HCEC 1CT (cell line): ENCODE measurements at regions not wholly inside any gene's neighbourhood (a gene's known extent, or its start where the extent isn't known, plus 50 kb on each side); places are given as distances from the start of the nearest gene placed in this dataset.
"Not testable (repeated sequence)": the region's sequence is repeated elsewhere in the genome, so short reads cannot be mapped to it uniquely, and the experiment has no call there.

Source experiments
- DNase-seq: peaks from one replicate; pipeline ENCODE4 v3.0.0-alpha.2; 2017

- peak; percentile 36 for DNase-seq
These were observed 277.3 kb upstream of the TRPC5 start for GRCh38 chrX:112359906-112360305.

DNA sequence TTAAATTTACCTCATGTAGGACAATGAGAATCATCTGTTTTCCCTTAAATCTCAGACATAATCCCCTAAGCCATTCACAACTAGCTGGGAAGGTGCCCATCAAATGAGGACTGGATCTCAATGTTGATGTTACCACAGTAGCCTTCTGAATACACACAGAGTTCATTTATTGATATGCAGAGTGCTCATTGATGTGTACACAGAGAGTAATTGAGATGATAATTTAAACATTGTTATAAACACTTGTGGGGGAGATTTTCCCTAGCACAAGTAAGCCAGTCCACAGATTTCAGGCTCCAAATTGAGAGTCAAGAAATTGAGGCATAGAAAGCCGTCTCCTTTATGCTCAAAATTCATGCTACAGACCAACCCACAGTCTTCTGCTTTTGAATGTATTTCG lies 273.4 kb upstream of the TRPC5 start:
- no peak for DNase-seq

DNA sequence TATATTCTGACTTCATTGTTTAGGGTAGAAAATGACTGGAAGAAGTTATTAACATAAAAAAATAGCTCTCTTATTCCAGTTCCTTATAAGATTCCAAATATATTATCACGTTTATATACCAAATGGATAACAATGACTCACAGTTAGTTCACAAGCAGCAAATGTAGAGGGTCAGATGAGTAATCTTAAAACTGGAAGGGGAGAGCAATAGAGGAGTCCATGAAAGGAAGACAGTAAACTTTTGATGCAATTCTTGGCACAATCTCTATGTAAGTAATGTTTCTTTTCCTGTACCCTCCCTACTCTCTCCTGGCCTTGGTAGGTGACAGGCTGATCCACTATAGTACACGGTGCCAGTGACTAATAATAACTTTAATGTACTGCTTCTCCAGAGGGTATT lies 259.0 kb upstream of the TRPC5 start:
- DNase-seq = peak; percentile 44

DNA sequence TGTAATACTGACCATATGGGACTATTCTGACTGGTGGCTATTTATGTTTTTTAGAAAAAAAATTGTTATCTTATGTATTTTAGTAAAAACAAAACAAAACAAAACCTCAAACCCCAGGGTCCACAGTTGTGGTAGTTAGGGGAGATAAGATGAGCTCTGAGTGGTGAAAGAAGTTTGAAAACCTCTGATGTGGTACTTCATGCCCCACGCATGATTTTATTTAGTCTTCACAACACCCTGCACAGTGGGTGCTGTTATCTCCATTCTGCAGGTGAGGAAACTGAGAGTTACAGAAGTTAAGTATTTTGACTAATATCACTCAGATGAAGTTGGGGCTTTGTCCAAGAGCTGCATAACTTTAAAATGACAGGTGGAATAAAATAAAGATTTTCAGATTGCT lies 230.6 kb upstream of the TRPC5 start:
- no peak for DNase-seq

- DNase-seq = no peak
These were observed 223.5 kb upstream of the TRPC5 start for GRCh38 chrX:112306027-112306426.

- no peak for DNase-seq
These were observed 197.4 kb upstream of the TRPC5 start for GRCh38 chrX:112279940-112280339.

GRCh38 chrX:112270991-112271390 lies 188.4 kb upstream of the TRPC5 start:
- no peak for DNase-seq

- no peak for DNase-seq
These were observed 183.6 kb upstream of the TRPC5 start for GRCh38 chrX:112266136-112266535.

DNA sequence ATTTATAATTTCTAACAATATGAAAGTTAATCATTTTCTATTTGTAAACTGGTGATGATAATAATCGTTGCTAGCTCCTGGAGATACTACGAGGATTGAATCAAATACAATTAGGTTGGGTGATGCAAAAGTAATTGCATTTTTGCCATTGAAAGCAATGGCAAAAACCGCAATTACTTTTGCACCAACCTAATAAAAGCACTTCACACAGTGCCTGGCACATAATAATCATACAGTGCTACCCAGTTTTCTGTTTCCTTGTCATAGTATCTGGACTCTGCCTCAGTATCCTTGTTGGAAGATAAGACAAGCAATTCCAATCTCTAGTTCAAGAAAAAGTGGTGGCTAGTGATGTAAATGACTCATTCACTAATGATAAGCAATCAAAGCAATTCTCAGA lies 176.8 kb upstream of the TRPC5 start:
- DNase-seq = no peak

DNA sequence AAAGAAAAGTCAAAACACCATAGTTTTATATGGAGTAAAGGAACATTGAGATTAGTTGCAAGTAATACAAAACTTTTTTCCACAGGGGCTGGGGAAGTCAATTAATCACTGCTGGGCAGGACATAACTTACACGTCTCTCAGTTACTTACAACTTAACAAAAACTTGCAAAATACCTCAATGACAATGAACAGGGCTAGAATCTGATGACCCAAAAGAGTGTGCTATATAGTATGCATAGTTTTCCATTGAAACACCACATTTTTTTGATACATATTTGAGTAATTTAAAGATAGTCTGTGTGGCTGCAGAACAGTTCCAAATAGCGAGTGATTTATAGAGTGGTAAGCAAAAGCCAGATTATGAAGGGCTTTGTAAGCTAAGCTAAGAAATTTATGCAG lies 172.3 kb upstream of the TRPC5 start:
- DNase-seq = no peak

- DNase-seq = no peak
These were observed 165.1 kb upstream of the TRPC5 start for GRCh38 chrX:112247714-112248113.

GRCh38 chrX:112235547-112235946 lies 153.0 kb upstream of the TRPC5 start:
- no peak for DNase-seq

DNA sequence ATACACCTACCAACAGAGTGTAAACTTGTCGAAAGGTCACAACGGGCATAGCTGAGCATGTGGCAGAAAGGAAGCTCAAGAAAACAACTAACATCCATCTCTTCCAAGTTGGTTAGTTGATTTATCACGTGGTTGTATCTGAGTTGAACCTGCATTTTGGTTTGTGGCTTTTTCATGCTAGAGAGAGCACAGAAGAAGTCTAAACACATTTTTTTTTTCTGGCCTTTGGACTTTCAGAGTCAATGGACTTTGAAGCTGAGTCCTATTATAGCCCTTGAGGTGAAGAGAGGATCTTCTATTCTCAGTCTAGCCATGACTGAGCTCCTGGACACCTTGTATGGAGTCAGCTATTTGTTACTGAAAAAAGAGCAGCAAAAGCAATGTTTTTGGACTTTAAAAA lies 150.6 kb upstream of the TRPC5 start:
- DNase-seq = no peak

DNA sequence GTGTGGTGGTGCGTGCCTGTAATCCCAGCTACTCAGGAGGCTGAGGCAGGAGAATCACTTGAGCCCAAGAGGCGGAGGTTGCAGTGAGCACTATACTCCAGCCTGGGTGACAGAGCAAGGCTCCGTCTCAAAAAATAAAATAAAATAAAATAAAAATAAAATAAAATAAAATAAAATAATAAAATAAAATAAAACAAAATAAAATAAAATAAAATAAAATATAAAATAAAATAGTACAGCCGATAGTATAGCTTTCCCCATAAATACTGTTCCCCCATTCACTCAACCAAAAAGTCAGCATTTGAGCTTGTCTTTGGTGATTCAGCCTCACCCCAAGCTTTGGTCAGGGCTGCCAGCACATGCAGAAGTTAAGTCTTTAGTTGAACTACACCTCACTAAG lies 144.2 kb upstream of the TRPC5 start:
- not testable (repeated sequence) for DNase-seq

DNA sequence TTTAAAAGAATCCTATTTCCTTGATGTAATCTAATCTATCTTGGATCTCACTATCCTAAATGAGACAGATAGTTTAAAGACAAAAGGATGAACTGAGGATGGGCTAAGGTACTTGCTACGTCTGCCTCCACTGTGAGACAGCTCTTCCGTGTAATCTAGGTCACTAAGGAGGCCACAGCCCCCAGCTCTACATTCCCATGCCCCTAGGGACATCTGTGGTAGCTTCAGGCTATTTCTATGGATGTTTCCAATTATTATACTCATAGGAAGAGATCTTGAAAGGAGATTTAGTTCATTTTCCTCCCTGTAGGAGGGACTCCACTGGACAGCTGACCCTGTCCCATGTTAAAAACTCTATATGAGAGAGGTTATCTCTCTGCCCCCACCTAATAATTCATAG lies 140.8 kb upstream of the TRPC5 start:
- no peak for DNase-seq

DNA sequence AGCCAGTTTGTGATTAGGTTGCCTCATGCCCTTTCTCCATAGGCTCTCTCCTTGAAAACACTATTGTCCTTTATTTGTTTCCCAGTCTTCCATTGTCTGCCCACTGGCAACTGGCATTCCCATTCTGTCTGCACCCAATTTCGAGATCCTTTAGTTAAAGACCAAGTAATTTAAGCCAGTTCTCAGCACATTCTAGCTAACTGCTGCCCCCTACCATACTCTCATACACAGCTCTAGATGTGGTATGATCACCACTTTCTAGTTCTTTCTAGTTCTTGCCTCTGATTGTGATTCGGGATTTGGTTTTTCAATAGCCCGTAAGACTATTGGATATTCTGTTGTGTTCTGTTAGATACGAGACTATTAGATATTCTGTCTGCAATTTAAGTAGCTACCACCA lies 135.8 kb upstream of the TRPC5 start:
- DNase-seq = no peak

DNA sequence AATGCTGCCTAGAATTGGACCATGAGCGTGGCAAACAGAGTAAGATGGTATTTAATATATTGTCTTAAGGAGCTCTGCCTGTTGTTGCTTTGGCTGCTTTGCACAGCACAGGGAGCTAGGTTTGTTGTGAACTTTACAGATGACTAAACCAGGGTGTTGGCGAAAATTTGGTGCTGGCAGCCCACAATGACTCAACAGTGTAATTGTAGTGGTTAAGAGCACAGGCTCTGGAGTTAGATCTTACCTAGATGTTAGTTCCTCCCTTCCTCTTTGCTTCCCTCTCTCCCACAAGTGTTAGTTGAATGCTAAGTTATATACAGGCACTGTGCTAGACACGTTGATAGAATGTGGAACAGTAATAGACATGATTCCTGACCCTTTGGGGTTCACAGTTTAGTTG lies 128.9 kb upstream of the TRPC5 start:
- no peak for DNase-seq

DNA sequence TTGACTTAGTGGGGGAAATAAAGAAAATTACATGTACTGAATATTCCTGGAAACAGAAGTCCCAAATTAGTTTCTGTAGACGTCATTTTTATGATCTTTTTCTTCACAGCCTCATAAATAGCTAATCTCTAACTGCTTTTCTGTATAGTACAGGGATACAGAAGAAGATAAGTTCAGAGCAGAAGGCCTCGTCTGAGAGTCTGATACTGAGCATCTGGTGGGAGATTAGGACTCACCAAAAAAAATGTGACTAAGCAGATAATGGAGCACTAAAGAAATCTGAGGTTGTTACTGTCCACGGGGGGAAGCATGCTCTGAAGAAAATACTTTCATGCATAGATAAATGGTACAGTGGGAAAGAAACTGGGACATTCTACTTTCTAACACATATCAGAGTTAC lies 115.3 kb upstream of the TRPC5 start:
- DNase-seq = no peak

DNA sequence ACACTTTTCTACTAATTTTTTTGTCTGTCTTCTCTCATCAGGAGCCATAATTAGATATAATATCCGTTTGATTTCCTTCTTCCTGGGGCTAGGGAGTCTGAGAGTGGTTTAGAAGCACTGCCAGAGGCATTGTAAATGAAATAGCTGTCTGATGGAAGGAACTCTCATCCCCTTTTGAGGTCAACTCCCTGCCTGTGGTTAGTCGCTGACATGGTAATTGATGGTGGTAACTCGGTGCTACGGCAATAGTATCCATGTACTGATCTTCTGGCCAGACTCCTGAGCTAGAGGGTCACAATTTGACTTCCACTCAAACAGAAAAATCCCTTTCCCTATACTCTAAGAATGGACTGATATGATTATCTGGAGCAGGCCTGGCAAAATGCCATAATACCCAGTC lies 108.1 kb upstream of the TRPC5 start:
- DNase-seq = no peak

GRCh38 chrX:112181361-112181760 lies 98.8 kb upstream of the TRPC5 start:
- not testable (repeated sequence) for DNase-seq

DNA sequence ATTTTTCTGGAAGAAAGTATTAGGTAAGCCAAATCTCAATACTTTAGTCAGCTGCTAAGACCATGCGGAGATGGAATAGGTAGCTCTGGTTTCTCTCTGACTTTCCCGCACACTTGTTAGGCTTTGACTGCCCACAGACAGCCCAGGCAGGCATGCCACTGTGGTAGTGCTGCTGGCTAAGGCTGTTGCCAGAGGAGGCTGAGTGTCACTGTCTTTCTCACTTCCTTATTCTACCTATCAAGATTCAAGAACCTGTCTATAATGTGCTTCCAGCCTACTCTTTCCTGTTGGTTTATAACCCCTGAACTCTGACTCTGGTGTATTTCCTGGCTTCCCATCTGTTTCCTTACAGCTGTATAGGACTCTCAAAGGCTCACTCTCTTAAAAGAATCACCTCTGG lies 81.8 kb upstream of the TRPC5 start:
- no peak for DNase-seq

GRCh38 chrX:112163906-112164305 lies 81.3 kb upstream of the TRPC5 start:
- no peak for DNase-seq

- no peak for DNase-seq
These were observed 65.8 kb upstream of the TRPC5 start for GRCh38 chrX:112148397-112148796.

DNA sequence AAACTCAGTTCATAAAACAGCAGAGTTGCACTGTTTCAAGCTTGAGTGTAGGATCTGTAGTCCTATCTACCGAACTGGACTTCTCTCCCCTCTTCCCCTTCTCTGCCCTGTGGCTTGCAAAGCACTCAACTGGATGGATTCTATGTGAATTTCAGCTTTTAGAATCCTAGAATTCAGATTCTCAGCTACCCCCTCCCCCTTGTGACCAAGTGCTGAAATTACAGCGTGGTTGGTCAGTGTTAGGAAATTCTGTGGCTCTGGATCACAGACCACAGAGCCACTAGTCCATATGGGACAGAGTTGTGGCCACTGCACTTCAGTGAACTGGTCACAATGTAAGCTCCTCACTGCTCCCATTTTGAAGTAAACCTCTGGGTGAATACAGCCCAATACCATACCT lies 64.6 kb upstream of the TRPC5 start:
- no peak for DNase-seq

- DNase-seq = no peak
These were observed 54.7 kb upstream of the TRPC5 start for GRCh38 chrX:112137276-112137675.
